Bronchial epithelial cell (primary cell): ENCODE measurements at regions not wholly inside any gene's neighbourhood (a gene's known extent, or its start where the extent isn't known, plus 50 kb on each side); places are given as distances from the start of the nearest gene placed in this dataset.

ENCODE experiments used
- DNase-seq: peaks from one replicate; pipeline ENCODE4 v3.0.0-alpha.2; 2010; ENCODE audit warnings: low read depth
- FAIRE-seq: peaks from 2 replicates; lab custom pipeline; 2011; peaks lifted over from hg19 to GRCh38; lab: Jason Lieb, UNC
- H3K27me3 ChIP-seq: 2 replicates; pipeline ENCODE4 v1.5.1; 2011; ENCODE audit warnings: low read length; ENCODE audit not compliant: control insufficient read depth, insufficient read depth
- H3K36me3 ChIP-seq: 2 replicates; pipeline ENCODE4 v1.5.1; 2011; ENCODE audit warnings: low read length; ENCODE audit not compliant: control insufficient read depth, insufficient read depth
- H3K4me3 ChIP-seq: 2 replicates; pipeline ENCODE4 v1.5.1; 2011; ENCODE audit warnings: mild to moderate bottlenecking, low read depth, low read length, control low read depth
- CTCF ChIP-seq: IDR thresholded peaks from 2 replicates; pipeline ENCODE4 v1.5.1; 2011; ENCODE audit warnings: mild to moderate bottlenecking, moderate library complexity, low read length, control low read depth, inconsistent platforms; ENCODE audit not compliant: insufficient read depth, severe bottlenecking

GRCh38 chr19:16025108-16026101 is 50.9 kb upstream of the TPM4 start:
- DNase-seq (peak; percentile 29), FAIRE-seq (no peak)
- peak; percentile 61 for TF ChIP-seq CTCF
- Histone ChIP-seq H3K36me3 (no peaks in the 10 kb centered on the region), H3K27me3 (no peaks in the 10 kb centered on the region), H3K4me3 (no peak overlapping the region)

DNA sequence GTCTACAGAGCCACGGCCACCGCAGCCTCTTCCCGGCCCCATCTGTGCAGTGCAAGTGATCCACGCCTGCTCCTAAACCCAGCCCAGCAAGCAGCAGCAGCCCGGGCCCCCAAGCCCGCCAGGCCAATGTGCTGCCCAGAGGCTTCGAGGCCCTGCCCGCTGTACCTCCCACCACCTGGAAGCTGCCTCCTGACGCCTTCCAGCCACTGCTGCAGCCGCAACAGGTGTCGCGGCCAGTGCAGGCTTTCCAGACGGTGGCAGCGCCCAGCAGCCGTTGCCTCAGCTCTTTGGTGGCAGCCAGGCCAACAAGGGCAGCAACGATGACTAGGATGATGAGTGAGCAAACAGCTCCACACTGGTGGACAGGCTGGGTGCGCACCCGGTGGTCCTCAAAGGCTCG is 50.2 kb upstream of the TPM4 start:
- no peaks in the 10 kb centered on the region for H3K27me3 ChIP-seq
- no peak overlapping the region for H3K4me3 ChIP-seq
- DNase-seq (no peak), FAIRE-seq (no peak)
- H3K36me3 ChIP-seq: no peaks in the 10 kb centered on the region
- no peak for TF ChIP-seq CTCF
